ENCODE measurements at regions not wholly inside any gene's neighbourhood (a gene's known extent, or its start where the extent isn't known, plus 50 kb on each side); places are given as distances from the start of the nearest gene placed in this dataset.

GRCh38 chr14:97218274-97218673 lies 421.1 kb downstream of the VRK1 start:
- WGBS = 4% methylated on average over 15 of the region's 15 CpGs
- peak overlapping the region in 1 of 2 donors; percentile 64 for H3K27ac ChIP-seq (ENCODE audit: low read depth in 1 of 2, low read length in 1 of 2)
- no peaks in the 10 kb centered on the region for H3K36me3 ChIP-seq (ENCODE audit: control insufficient read depth in 2 of 2, insufficient read depth in 2 of 2, low read length in 1 of 2)
- H3K9me3 ChIP-seq (ENCODE audit: control insufficient read depth in 2 of 2, insufficient read depth in 1 of 2, low read length in 1 of 2) = no peaks in the 10 kb centered on the region
- H3K4me1 ChIP-seq (ENCODE audit: control insufficient read depth in 2 of 2, insufficient read depth in 2 of 2, low read length in 2 of 2) = peaks cover 10 to 29% of the 10 kb centered on the region in 2 donors
- peaks cover 2 to 7% of the 10 kb centered on the region in 2 donors for H3K27me3 ChIP-seq (ENCODE audit: control insufficient read depth in 2 of 2, insufficient read depth in 1 of 2, low read length in 1 of 2)
- peak in 7 of 9 donors; percentile 23 to 69 (median 34) for DNase-seq (ENCODE audit: low read depth in 6 of 9, low spot score in 9 of 9)
- peak overlapping the region; percentile 56 to 58 for H3K4me3 ChIP-seq (ENCODE audit: low read length in 2 of 2)

GRCh38 chr14:97218691-97219430 lies 421.7 kb downstream of the VRK1 start:
- WGBS = under 1% methylated on average over 52 of the region's 52 CpGs

GRCh38 chr14:97219431-97220017 lies 422.3 kb downstream of the VRK1 start:
- H3K4me1 ChIP-seq (ENCODE audit: control insufficient read depth in 2 of 2, insufficient read depth in 2 of 2, low read length in 2 of 2) = peaks cover 12 to 36% of the 10 kb centered on the region in 2 donors
- no peaks in the 10 kb centered on the region for H3K36me3 ChIP-seq (ENCODE audit: control insufficient read depth in 2 of 2, insufficient read depth in 2 of 2, low read length in 1 of 2)
- peak overlapping the region; percentile 56 to 58 for H3K4me3 ChIP-seq (ENCODE audit: low read length in 2 of 2)
- DNase-seq (ENCODE audit: low read depth in 6 of 9, low spot score in 9 of 9) = peak in 8 of 9 donors; percentile 16 to 65 (median 34)
- H3K9me3 ChIP-seq (ENCODE audit: control insufficient read depth in 2 of 2, insufficient read depth in 1 of 2, low read length in 1 of 2) = no peaks in the 10 kb centered on the region
- peaks cover 2 to 7% of the 10 kb centered on the region in 2 donors for H3K27me3 ChIP-seq (ENCODE audit: control insufficient read depth in 2 of 2, insufficient read depth in 1 of 2, low read length in 1 of 2)
- WGBS = 10% methylated on average over 32 of the region's 32 CpGs
- H3K27ac ChIP-seq (ENCODE audit: low read depth in 1 of 2, low read length in 1 of 2) = peak overlapping the region in 1 of 2 donors; percentile 64

More at GRCh38 chr14:97218691-97219430, 421.7 kb downstream of the VRK1 start:
- peak in 7 of 9 donors; percentile 39 to 83 (median 58) for DNase-seq (ENCODE audit: low read depth in 6 of 9, low spot score in 9 of 9)
- Histone ChIP-seq H3K36me3 (ENCODE audit: control insufficient read depth in 2 of 2, insufficient read depth in 2 of 2, low read length in 1 of 2) (no peaks in the 10 kb centered on the region), H3K27ac (ENCODE audit: low read depth in 1 of 2, low read length in 1 of 2) (peak overlapping the region; percentile 61 to 64), H3K9me3 (ENCODE audit: control insufficient read depth in 2 of 2, insufficient read depth in 1 of 2, low read length in 1 of 2) (no peaks in the 10 kb centered on the region), H3K4me3 (ENCODE audit: low read length in 2 of 2) (peak overlapping the region; percentile 56 to 58), H3K27me3 (ENCODE audit: control insufficient read depth in 2 of 2, insufficient read depth in 1 of 2, low read length in 1 of 2) (peaks cover 2 to 7% of the 10 kb centered on the region in 2 donors), H3K4me1 (ENCODE audit: control insufficient read depth in 2 of 2, insufficient read depth in 2 of 2, low read length in 2 of 2) (peaks cover 12 to 33% of the 10 kb centered on the region in 2 donors)

- Histone ChIP-seq H3K4me3 (ENCODE audit: low read length in 2 of 2) (no peak overlapping the region), H3K9me3 (ENCODE audit: control insufficient read depth in 2 of 2, insufficient read depth in 1 of 2, low read length in 1 of 2) (no peaks in the 10 kb centered on the region), H3K27ac (ENCODE audit: low read depth in 1 of 2, low read length in 1 of 2) (no peak overlapping the region), H3K27me3 (ENCODE audit: control insufficient read depth in 2 of 2, insufficient read depth in 1 of 2, low read length in 1 of 2) (peaks cover 2 to 7% of the 10 kb centered on the region in 2 donors), H3K4me1 (ENCODE audit: control insufficient read depth in 2 of 2, insufficient read depth in 2 of 2, low read length in 2 of 2) (peaks cover 12 to 36% of the 10 kb centered on the region in 2 donors), H3K36me3 (ENCODE audit: control insufficient read depth in 2 of 2, insufficient read depth in 2 of 2, low read length in 1 of 2) (no peaks in the 10 kb centered on the region)
- WGBS = 84% methylated on average over 11 of the region's 11 CpGs
- DNase-seq (ENCODE audit: low read depth in 6 of 9, low spot score in 9 of 9) = no peak
These were observed 424.5 kb downstream of the VRK1 start for GRCh38 chr14:97221572-97222285.

GRCh38 chr14:97224016-97224415 lies 426.8 kb downstream of the VRK1 start:
- H3K4me3 ChIP-seq (ENCODE audit: low read length in 2 of 2) = no peak overlapping the region
- H3K27ac ChIP-seq (ENCODE audit: low read depth in 1 of 2, low read length in 1 of 2) = no peak overlapping the region
- no peaks in the 10 kb centered on the region for H3K9me3 ChIP-seq (ENCODE audit: control insufficient read depth in 2 of 2, insufficient read depth in 1 of 2, low read length in 1 of 2)
- no peaks in the 10 kb centered on the region for H3K36me3 ChIP-seq (ENCODE audit: control insufficient read depth in 2 of 2, insufficient read depth in 2 of 2, low read length in 1 of 2)
- DNase-seq (ENCODE audit: low read depth in 6 of 9, low spot score in 9 of 9) = peak in 1 of 9 donors; percentile 17
- WGBS = 49% methylated on average over 8 of the region's 8 CpGs
- H3K4me1 ChIP-seq (ENCODE audit: control insufficient read depth in 2 of 2, insufficient read depth in 2 of 2, low read length in 2 of 2) = peaks cover 8 to 15% of the 10 kb centered on the region in 2 donors
- peaks cover 2 to 5% of the 10 kb centered on the region in 2 donors for H3K27me3 ChIP-seq (ENCODE audit: control insufficient read depth in 2 of 2, insufficient read depth in 1 of 2, low read length in 1 of 2)

GRCh38 chr14:97230051-97230450 lies 432.9 kb downstream of the VRK1 start:
- Histone ChIP-seq H3K27ac (ENCODE audit: low read depth in 1 of 2, low read length in 1 of 2) (no peak overlapping the region), H3K4me1 (ENCODE audit: control insufficient read depth in 2 of 2, insufficient read depth in 2 of 2, low read length in 2 of 2) (no peaks in the 10 kb centered on the region), H3K36me3 (ENCODE audit: control insufficient read depth in 2 of 2, insufficient read depth in 2 of 2, low read length in 1 of 2) (no peaks in the 10 kb centered on the region), H3K27me3 (ENCODE audit: control insufficient read depth in 2 of 2, insufficient read depth in 1 of 2, low read length in 1 of 2) (no peaks in the 10 kb centered on the region), H3K4me3 (ENCODE audit: low read length in 2 of 2) (no peak overlapping the region), H3K9me3 (ENCODE audit: control insufficient read depth in 2 of 2, insufficient read depth in 1 of 2, low read length in 1 of 2) (no peaks in the 10 kb centered on the region)
- WGBS = 99% methylated on average over 8 of the region's 8 CpGs
- no peak for DNase-seq (ENCODE audit: low read depth in 6 of 9, low spot score in 9 of 9)

- Histone ChIP-seq H3K4me3 (ENCODE audit: low read length in 2 of 2) (no peak overlapping the region), H3K27ac (ENCODE audit: low read depth in 1 of 2, low read length in 1 of 2) (no peak overlapping the region), H3K36me3 (ENCODE audit: control insufficient read depth in 2 of 2, insufficient read depth in 2 of 2, low read length in 1 of 2) (no peaks in the 10 kb centered on the region), H3K27me3 (ENCODE audit: control insufficient read depth in 2 of 2, insufficient read depth in 1 of 2, low read length in 1 of 2) (no peaks in the 10 kb centered on the region), H3K4me1 (ENCODE audit: control insufficient read depth in 2 of 2, insufficient read depth in 2 of 2, low read length in 2 of 2) (no peaks in the 10 kb centered on the region), H3K9me3 (ENCODE audit: control insufficient read depth in 2 of 2, insufficient read depth in 1 of 2, low read length in 1 of 2) (no peaks in the 10 kb centered on the region)
- 91% methylated on average over 9 of the region's 9 CpGs for WGBS
- DNase-seq (ENCODE audit: low read depth in 6 of 9, low spot score in 9 of 9) = no peak
These were observed 436.3 kb downstream of the VRK1 start for GRCh38 chr14:97233319-97233985.

- H3K4me3 ChIP-seq (ENCODE audit: low read length in 2 of 2) = no peak overlapping the region
- no peak overlapping the region for H3K27ac ChIP-seq (ENCODE audit: low read depth in 1 of 2, low read length in 1 of 2)
- H3K4me1 ChIP-seq (ENCODE audit: control insufficient read depth in 2 of 2, insufficient read depth in 2 of 2, low read length in 2 of 2) = peaks cover 3 to 7% of the 10 kb centered on the region in 2 donors
- no peaks in the 10 kb centered on the region for H3K27me3 ChIP-seq (ENCODE audit: control insufficient read depth in 2 of 2, insufficient read depth in 1 of 2, low read length in 1 of 2)
- H3K36me3 ChIP-seq (ENCODE audit: control insufficient read depth in 2 of 2, insufficient read depth in 2 of 2, low read length in 1 of 2) = no peaks in the 10 kb centered on the region
- DNase-seq (ENCODE audit: low read depth in 6 of 9, low spot score in 9 of 9) = no peak
- 97% methylated on average over 7 of the region's 7 CpGs for WGBS
- no peaks in the 10 kb centered on the region for H3K9me3 ChIP-seq (ENCODE audit: control insufficient read depth in 2 of 2, insufficient read depth in 1 of 2, low read length in 1 of 2)
These were observed 449.5 kb downstream of the VRK1 start for GRCh38 chr14:97246648-97247047.
